Neural cell (in vitro differentiated cells): ENCODE measurements at regions not wholly inside any gene's neighbourhood (a gene's known extent, or its start where the extent isn't known, plus 50 kb on each side); places are given as distances from the start of the nearest gene placed in this dataset.

Experiments
- H2AFZ ChIP-seq: fragments of 200-600, 300-800 bp; sonication (generic), shearing (Covaris generic); 2 replicates; pipeline ENCODE4 v1.6.0; 2014; ENCODE audit warnings: low read depth, mild to moderate bottlenecking, antibody characterized with exemption, low read length, moderate library complexity
- H3F3A ChIP-seq: fragments of 200-600 bp; shearing (Covaris generic); 2 replicates; pipeline ENCODE4 v1.6.1; 2016; ENCODE audit warnings: mild to moderate bottlenecking, moderate library complexity, mixed read lengths, antibody characterized with exemption, low read length; ENCODE audit not compliant: insufficient read depth, poor library complexity, severe bottlenecking
- H3K27ac ChIP-seq: fragments of 200-600, 300-800 bp; sonication (generic), shearing (Covaris generic); 2 replicates; pipeline ENCODE4 v1.5.1; 2014; ENCODE audit warnings: mild to moderate bottlenecking, low read length, moderate library complexity
- H3K27me3 ChIP-seq: fragments of 300-800, 200-600 bp; sonication (generic), shearing (Covaris generic); 2 replicates; pipeline ENCODE4 v1.6.0; 2014; ENCODE audit warnings: mild to moderate bottlenecking, low read depth, low read length, moderate library complexity; ENCODE audit not compliant: insufficient read depth
- H3K36me3 ChIP-seq: fragments of 300-800, 200-600 bp; sonication (generic), shearing (Covaris generic); 2 replicates; pipeline ENCODE4 v1.5.1; 2014; ENCODE audit warnings: mild to moderate bottlenecking, antibody characterized with exemption, low read length, moderate library complexity; ENCODE audit not compliant: insufficient read depth
- H3K4me2 ChIP-seq: fragments of 300-800, 200-600 bp; sonication (generic), shearing (Covaris generic); 2 replicates; pipeline ENCODE4 v1.6.0; 2014; ENCODE audit warnings: mild to moderate bottlenecking, low read length
- H3K4me3 ChIP-seq: fragments of 300-800, 200-600 bp; sonication (generic), shearing (Covaris generic); 2 replicates; pipeline ENCODE4 v1.5.1; 2014; ENCODE audit warnings: mild to moderate bottlenecking, low read length, moderate library complexity
- H3K79me2 ChIP-seq: fragments of 200-600 bp; shearing (Covaris generic); replicated peaks from 2 replicates; pipeline ENCODE4 v1.6.0; 2014; ENCODE audit warnings: mild to moderate bottlenecking, low read length, moderate library complexity; ENCODE audit not compliant: insufficient read depth
- H3K9ac ChIP-seq: fragments of 300-800, 200-600 bp; sonication (generic), shearing (Covaris generic); 2 replicates; pipeline ENCODE4 v1.6.1; 2016; ENCODE audit warnings: mild to moderate bottlenecking, low read length, mixed read lengths
- H3K9me2 ChIP-seq: fragments of 200-600 bp; shearing (Covaris generic); 2 replicates; pipeline ENCODE4 v1.6.1; 2016; ENCODE audit warnings: mild to moderate bottlenecking, low read length, mixed read lengths; ENCODE audit not compliant: insufficient read depth
- H3K9me3 ChIP-seq: fragments of 200-600, 300-800 bp; sonication (generic), shearing (Covaris generic); 2 replicates; pipeline ENCODE4 v1.6.1; 2016; ENCODE audit warnings: mild to moderate bottlenecking, mixed run types, low read length, moderate library complexity, mixed read lengths
- H4K20me1 ChIP-seq: fragments of 200-600 bp; shearing (Covaris generic); 2 replicates; pipeline ENCODE4 v1.6.1; 2016; ENCODE audit warnings: mild to moderate bottlenecking, mixed run types; ENCODE audit not compliant: insufficient read depth
- EP300 ChIP-seq: fragments of 450-650 bp; conservative IDR thresholded peaks from 2 replicates; pipeline ENCODE4 v1.6.1; 2014; ENCODE audit warnings: antibody characterized with exemption, mild to moderate bottlenecking, moderate library complexity; ENCODE audit not compliant: poor library complexity, severe bottlenecking
- EZH2 ChIP-seq: fragments of 200-600, 300-800 bp; shearing (Covaris generic), sonication (generic); IDR thresholded peaks from 2 replicates; pipeline ENCODE4 v1.6.1; 2014; ENCODE audit warnings: antibody characterized with exemption, low read length, borderline replicate concordance, mild to moderate bottlenecking; ENCODE audit not compliant: insufficient read depth, poor library complexity, severe bottlenecking
- MXI1 ChIP-seq: fragments of 450-650 bp; conservative IDR thresholded peaks from 2 replicates; pipeline ENCODE4 v1.6.1; 2014; ENCODE audit warnings: antibody characterized with exemption, mild to moderate bottlenecking; ENCODE audit not compliant: poor library complexity, severe bottlenecking
- POLR2AphosphoS5 ChIP-seq: IDR thresholded peaks from 2 replicates; pipeline ENCODE4 v1.6.1; 2012
- RAD21 ChIP-seq: fragments of 450-650 bp; conservative IDR thresholded peaks from 2 replicates; pipeline ENCODE4 v1.6.1; 2014; ENCODE audit warnings: antibody characterized with exemption, mild to moderate bottlenecking, moderate library complexity
- SMC3 ChIP-seq: fragments of 450-650 bp; conservative IDR thresholded peaks from 2 replicates; pipeline ENCODE4 v1.6.1; 2014; ENCODE audit warnings: antibody characterized with exemption, mild to moderate bottlenecking, moderate library complexity; ENCODE audit not compliant: poor library complexity
- TAF1 ChIP-seq: IDR thresholded peaks from 2 replicates; pipeline ENCODE4 v1.6.1; 2012; ENCODE audit warnings: low read depth
- small RNA-seq, 3 experiments: library from RNA; depleted of rRNA; stranded (forward); fragments of <200 nt; gene quantifications; one replicate each; pipeline ENCODE3, GENCODE V24; 2012
- TF ChIP-seq, protein P1 (sequence below): fragments of 450-650 bp; IDR thresholded peaks from 2 replicates; pipeline ENCODE4 v1.5.1; 2014; ENCODE audit warnings: antibody characterized with exemption, mild to moderate bottlenecking, moderate library complexity; ENCODE audit not compliant: poor library complexity, severe bottlenecking
- TF ChIP-seq, protein P2 (sequence below): IDR thresholded peaks from 2 replicates; pipeline ENCODE4 v1.6.1; 2012; ENCODE audit warnings: borderline replicate concordance

DNA sequence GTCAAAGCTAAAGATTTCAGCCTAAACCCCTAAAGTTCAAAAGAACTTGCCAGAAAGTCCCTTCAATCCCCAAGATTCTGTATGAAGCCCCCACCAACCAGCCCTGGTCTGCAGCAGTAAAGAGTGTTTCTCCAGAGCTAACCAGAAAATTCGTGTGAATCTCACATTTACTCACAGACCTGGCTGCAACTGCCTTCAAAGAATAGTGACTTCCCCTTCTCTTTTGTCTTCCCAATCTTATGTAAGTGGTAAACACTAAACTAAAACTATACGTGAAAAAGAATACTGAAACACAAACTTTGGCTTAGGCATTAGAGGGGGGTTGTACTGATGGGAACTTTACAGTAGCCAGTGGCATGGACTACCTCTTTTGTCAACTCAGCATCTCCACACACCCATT is 50.6 kb upstream of the SETBP1 start:
- H3K79me2 ChIP-seq, result no peaks in the 10 kb centered on the region
- H3K9me2 ChIP-seq, result no peaks in the 10 kb centered on the region
- no peaks in the 10 kb centered on the region for H3K9me3 ChIP-seq
- H3F3A ChIP-seq, result no peaks in the 10 kb centered on the region
- H4K20me1 ChIP-seq, result no peaks in the 10 kb centered on the region
- H3K4me3 ChIP-seq, result no peak overlapping the region
- H3K36me3 ChIP-seq, result no peaks in the 10 kb centered on the region
- H3K4me2 ChIP-seq, result no peak overlapping the region
- no peak overlapping the region for H3K9ac ChIP-seq
- no peak overlapping the region for H3K27ac ChIP-seq
- TF ChIP-seq, protein P1, sequence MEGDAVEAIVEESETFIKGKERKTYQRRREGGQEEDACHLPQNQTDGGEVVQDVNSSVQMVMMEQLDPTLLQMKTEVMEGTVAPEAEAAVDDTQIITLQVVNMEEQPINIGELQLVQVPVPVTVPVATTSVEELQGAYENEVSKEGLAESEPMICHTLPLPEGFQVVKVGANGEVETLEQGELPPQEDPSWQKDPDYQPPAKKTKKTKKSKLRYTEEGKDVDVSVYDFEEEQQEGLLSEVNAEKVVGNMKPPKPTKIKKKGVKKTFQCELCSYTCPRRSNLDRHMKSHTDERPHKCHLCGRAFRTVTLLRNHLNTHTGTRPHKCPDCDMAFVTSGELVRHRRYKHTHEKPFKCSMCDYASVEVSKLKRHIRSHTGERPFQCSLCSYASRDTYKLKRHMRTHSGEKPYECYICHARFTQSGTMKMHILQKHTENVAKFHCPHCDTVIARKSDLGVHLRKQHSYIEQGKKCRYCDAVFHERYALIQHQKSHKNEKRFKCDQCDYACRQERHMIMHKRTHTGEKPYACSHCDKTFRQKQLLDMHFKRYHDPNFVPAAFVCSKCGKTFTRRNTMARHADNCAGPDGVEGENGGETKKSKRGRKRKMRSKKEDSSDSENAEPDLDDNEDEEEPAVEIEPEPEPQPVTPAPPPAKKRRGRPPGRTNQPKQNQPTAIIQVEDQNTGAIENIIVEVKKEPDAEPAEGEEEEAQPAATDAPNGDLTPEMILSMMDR, result no peak
- no peak for TF ChIP-seq EZH2
- TF ChIP-seq TAF1, result no peak
- no peak for TF ChIP-seq EP300
- no peak for TF ChIP-seq POLR2AphosphoS5
- no peak for TF ChIP-seq RAD21
- TF ChIP-seq, protein P2, sequence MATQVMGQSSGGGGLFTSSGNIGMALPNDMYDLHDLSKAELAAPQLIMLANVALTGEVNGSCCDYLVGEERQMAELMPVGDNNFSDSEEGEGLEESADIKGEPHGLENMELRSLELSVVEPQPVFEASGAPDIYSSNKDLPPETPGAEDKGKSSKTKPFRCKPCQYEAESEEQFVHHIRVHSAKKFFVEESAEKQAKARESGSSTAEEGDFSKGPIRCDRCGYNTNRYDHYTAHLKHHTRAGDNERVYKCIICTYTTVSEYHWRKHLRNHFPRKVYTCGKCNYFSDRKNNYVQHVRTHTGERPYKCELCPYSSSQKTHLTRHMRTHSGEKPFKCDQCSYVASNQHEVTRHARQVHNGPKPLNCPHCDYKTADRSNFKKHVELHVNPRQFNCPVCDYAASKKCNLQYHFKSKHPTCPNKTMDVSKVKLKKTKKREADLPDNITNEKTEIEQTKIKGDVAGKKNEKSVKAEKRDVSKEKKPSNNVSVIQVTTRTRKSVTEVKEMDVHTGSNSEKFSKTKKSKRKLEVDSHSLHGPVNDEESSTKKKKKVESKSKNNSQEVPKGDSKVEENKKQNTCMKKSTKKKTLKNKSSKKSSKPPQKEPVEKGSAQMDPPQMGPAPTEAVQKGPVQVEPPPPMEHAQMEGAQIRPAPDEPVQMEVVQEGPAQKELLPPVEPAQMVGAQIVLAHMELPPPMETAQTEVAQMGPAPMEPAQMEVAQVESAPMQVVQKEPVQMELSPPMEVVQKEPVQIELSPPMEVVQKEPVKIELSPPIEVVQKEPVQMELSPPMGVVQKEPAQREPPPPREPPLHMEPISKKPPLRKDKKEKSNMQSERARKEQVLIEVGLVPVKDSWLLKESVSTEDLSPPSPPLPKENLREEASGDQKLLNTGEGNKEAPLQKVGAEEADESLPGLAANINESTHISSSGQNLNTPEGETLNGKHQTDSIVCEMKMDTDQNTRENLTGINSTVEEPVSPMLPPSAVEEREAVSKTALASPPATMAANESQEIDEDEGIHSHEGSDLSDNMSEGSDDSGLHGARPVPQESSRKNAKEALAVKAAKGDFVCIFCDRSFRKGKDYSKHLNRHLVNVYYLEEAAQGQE, result no peak
- no peak for TF ChIP-seq MXI1
- TF ChIP-seq SMC3, result no peak
- H2AFZ ChIP-seq, result no peak overlapping the region
- H3K27me3 ChIP-seq, result no peaks in the 10 kb centered on the region

Small RNA genes in the stretch of these regions (small RNA-seq; reads per million reads assigned to genes)
- gene RNA5SP455, result 0 reads per million in 3 experiments
